Endothelial cell (in vitro differentiated cells): ENCODE measurements at regions not wholly inside any gene's neighbourhood (a gene's known extent, or its start where the extent isn't known, plus 50 kb on each side); places are given as distances from the start of the nearest gene placed in this dataset.

Experiments used
- DNase-seq: peaks from one replicate; pipeline ENCODE4 v3.0.0; 2021; ENCODE audit warnings: low spot score
- H3K27ac Mint-ChIP-seq: one replicate; pipeline ENCODE4 v1.8.0; 2021; ENCODE audit warnings: mixed read lengths, inconsistent platforms; ENCODE audit not compliant: unreplicated experiment
- H3K27me3 Mint-ChIP-seq: one replicate; pipeline ENCODE4 v1.8.0; 2021; ENCODE audit warnings: mild to moderate bottlenecking, moderate library complexity, mixed read lengths, inconsistent platforms; ENCODE audit not compliant: unreplicated experiment
- H3K36me3 Mint-ChIP-seq: one replicate; pipeline ENCODE4 v1.8.0; 2021; ENCODE audit warnings: mild to moderate bottlenecking, low read depth, mixed read lengths, inconsistent platforms; ENCODE audit not compliant: unreplicated experiment
- H3K4me1 Mint-ChIP-seq: one replicate; pipeline ENCODE4 v1.8.0; 2021; ENCODE audit warnings: mild to moderate bottlenecking, mixed read lengths, inconsistent platforms; ENCODE audit not compliant: unreplicated experiment
- H3K4me3 Mint-ChIP-seq: one replicate; pipeline ENCODE4 v1.8.0; 2021; ENCODE audit warnings: mild to moderate bottlenecking, mixed read lengths, inconsistent platforms; ENCODE audit not compliant: unreplicated experiment
- H3K9me3 Mint-ChIP-seq: one replicate; pipeline ENCODE4 v1.8.0; 2021; ENCODE audit warnings: mixed read lengths, inconsistent platforms; ENCODE audit not compliant: unreplicated experiment
- CTCF ChIP-seq: fragments of 200-600 bp; sonication (generic); IDR thresholded peaks from one replicate; pipeline ENCODE4 v1.5.0; 2021; ENCODE audit warnings: antibody characterized with exemption; ENCODE audit not compliant: unreplicated experiment

DNA sequence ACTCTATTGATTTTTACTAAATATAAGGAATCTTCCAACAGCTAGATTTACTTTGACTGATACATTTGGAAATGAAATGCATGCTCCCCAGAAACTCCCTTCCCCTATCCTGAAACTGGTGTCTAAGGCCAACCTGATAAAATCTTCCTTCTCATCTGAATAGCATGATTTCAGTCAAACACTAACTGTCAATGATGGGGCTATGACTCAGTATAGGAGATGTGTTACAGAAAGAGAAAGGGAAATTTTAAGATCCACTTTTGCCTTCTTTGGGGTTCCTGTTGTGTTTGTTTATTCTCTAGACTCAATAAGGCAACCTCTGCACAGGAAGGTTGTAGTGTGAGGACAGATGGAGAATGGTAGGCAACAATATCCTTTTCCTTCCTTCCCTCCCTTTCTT lies 160.7 kb downstream of the MOSPD2 start:
- TF ChIP-seq CTCF: no peak
- Mint-ChIP-seq H3K36me3 (no peaks in the 10 kb centered on the region), H3K9me3 (no peaks in the 10 kb centered on the region), H3K27ac (no peak overlapping the region), H3K27me3 (no peaks in the 10 kb centered on the region), H3K4me1 (peaks cover 2% of the 10 kb centered on the region), H3K4me3 (no peak overlapping the region)
- DNase-seq: no peak

- no peaks in the 10 kb centered on the region for H3K36me3 Mint-ChIP-seq
- no peaks in the 10 kb centered on the region for H3K9me3 Mint-ChIP-seq
- H3K27ac Mint-ChIP-seq: no peak overlapping the region
- no peak overlapping the region for H3K4me3 Mint-ChIP-seq
- no peak for TF ChIP-seq CTCF
- no peak for DNase-seq
- H3K27me3 Mint-ChIP-seq: no peaks in the 10 kb centered on the region
- H3K4me1 Mint-ChIP-seq: no peaks in the 10 kb centered on the region
Measured at GRCh38 chrX:15017491-15017890, 144.3 kb downstream of the MOSPD2 start.

DNA sequence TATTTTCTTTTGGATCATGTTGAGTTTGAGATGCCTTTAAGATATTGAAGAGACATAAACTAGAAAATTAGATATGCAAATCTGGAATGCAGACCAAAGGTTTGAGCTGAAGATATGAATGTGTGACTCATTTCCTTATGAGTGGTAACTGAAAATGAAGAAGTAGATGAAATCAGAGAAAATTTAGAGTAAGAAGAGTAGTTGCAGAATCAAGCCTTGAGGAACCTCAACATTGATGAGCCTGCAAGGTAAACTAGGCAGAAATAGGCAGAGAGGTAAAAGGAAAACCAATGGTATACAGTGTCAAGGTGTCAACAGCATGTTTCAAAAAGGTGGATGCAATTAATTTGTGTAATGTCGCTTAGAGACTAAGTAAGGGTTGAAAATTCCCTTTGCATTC lies 142.8 kb downstream of the MOSPD2 start:
- Mint-ChIP-seq H3K9me3 (no peaks in the 10 kb centered on the region), H3K4me1 (no peaks in the 10 kb centered on the region), H3K27me3 (no peaks in the 10 kb centered on the region), H3K27ac (no peak overlapping the region), H3K4me3 (no peak overlapping the region), H3K36me3 (no peaks in the 10 kb centered on the region)
- no peak for DNase-seq
- TF ChIP-seq CTCF: no peak

GRCh38 chrX:15014281-15014680 lies 141.1 kb downstream of the MOSPD2 start:
- Mint-ChIP-seq H3K27me3 (no peaks in the 10 kb centered on the region), H3K27ac (no peak overlapping the region), H3K36me3 (no peaks in the 10 kb centered on the region), H3K9me3 (no peaks in the 10 kb centered on the region), H3K4me3 (no peak overlapping the region), H3K4me1 (no peaks in the 10 kb centered on the region)
- no peak for DNase-seq
- TF ChIP-seq CTCF: no peak

- no peak for TF ChIP-seq CTCF
- H3K27me3 Mint-ChIP-seq: no peaks in the 10 kb centered on the region
- DNase-seq: no peak
- H3K4me3 Mint-ChIP-seq: no peak overlapping the region
- H3K4me1 Mint-ChIP-seq: no peaks in the 10 kb centered on the region
- no peaks in the 10 kb centered on the region for H3K36me3 Mint-ChIP-seq
- H3K9me3 Mint-ChIP-seq: no peaks in the 10 kb centered on the region
- no peak overlapping the region for H3K27ac Mint-ChIP-seq
Measured at GRCh38 chrX:15013461-15013860, 140.2 kb downstream of the MOSPD2 start.
